GM12865 (cell line): ENCODE measurements at regions not wholly inside any gene's neighbourhood (a gene's known extent, or its start where the extent isn't known, plus 50 kb on each side); places are given as distances from the start of the nearest gene placed in this dataset.

Source experiments
- DNase-seq: peaks from one replicate; pipeline ENCODE4 v3.0.0; 2010; ENCODE audit warnings: low read depth
- H3K4me3 ChIP-seq: 2 replicates; pipeline ENCODE4 v1.5.1; 2011; ENCODE audit warnings: mild to moderate bottlenecking, low read depth, low read length, control low read depth
- TF ChIP-seq, protein P1 (sequence below): IDR thresholded peaks from 2 replicates; pipeline ENCODE4 v1.5.1; 2011; ENCODE audit warnings: low read length, control low read depth, low read depth, inconsistent platforms; ENCODE audit not compliant: insufficient read depth; ENCODE audit errors: missing control alignments

DNA sequence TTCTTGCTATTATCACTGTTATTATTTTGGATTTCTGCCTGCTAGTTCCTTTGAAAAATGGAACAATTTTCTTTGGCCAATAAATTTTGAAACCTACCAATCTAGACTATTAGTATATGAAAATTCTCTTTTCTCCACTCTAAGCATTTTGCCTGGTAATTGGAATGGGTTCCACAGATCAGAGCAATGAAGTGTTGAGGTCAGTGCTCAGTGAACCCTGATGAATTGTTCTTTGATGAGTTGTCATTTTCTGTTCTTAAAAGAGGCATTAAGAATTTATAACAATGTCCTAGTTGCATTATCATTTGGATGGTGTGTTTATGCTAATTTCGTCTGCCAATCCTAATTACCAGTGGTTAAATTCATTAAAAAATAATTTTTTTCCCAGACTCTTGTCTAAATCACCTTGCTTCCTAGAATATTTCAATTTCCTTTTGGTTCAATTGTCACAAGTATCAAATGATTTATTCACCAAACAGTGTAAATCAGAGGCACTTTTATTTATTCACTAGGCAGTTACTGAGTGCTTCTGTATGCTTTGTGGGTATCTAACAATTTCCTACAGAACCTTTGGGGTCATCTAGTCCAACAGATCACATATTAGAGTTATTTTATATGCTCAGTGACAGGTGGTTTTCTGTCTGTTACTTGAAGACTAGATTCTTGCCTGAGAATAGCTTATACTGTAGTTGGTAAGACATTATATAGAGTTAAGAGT lies 239.0 kb downstream of the DNAJB9 start:
- TF ChIP-seq, protein P1, sequence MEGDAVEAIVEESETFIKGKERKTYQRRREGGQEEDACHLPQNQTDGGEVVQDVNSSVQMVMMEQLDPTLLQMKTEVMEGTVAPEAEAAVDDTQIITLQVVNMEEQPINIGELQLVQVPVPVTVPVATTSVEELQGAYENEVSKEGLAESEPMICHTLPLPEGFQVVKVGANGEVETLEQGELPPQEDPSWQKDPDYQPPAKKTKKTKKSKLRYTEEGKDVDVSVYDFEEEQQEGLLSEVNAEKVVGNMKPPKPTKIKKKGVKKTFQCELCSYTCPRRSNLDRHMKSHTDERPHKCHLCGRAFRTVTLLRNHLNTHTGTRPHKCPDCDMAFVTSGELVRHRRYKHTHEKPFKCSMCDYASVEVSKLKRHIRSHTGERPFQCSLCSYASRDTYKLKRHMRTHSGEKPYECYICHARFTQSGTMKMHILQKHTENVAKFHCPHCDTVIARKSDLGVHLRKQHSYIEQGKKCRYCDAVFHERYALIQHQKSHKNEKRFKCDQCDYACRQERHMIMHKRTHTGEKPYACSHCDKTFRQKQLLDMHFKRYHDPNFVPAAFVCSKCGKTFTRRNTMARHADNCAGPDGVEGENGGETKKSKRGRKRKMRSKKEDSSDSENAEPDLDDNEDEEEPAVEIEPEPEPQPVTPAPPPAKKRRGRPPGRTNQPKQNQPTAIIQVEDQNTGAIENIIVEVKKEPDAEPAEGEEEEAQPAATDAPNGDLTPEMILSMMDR = no peak
- DNase-seq = no peak
- H3K4me3 ChIP-seq = no peak overlapping the region

- TF ChIP-seq, protein P1 = no peak
- H3K4me3 ChIP-seq = no peak overlapping the region
- no peak for DNase-seq
Measured at GRCh38 chr7:108809356-108809755, 239.7 kb downstream of the DNAJB9 start.

- TF ChIP-seq, protein P1 = no peak
- no peak for DNase-seq
- H3K4me3 ChIP-seq = no peak overlapping the region
Measured at GRCh38 chr7:108810756-108811385, 241.2 kb downstream of the DNAJB9 start.

- no peak overlapping the region for H3K4me3 ChIP-seq
- DNase-seq = no peak
- TF ChIP-seq, protein P1 = no peak
Measured at GRCh38 chr7:108813251-108814014, 243.8 kb downstream of the DNAJB9 start.

DNA sequence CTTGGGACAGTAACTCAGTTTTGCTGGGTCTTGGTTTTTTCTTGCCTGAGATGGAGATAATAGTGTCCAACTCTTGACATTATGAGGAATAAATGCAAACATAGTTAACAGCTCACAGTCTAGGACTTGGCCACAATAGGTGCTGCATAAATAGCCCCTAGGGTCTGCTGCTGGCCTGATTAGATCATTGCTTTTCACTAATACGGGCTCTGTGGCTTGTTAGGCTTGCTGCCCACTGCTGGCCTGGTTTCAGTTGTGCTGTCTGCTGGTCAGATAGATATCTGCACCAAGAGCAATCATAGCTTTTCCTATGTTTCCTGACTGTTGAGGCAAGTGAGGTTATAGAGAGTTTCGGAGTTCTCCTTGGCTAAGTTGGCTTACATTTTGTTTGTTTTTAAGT lies 246.1 kb downstream of the DNAJB9 start:
- TF ChIP-seq, protein P1 = no peak
- DNase-seq = no peak
- no peak overlapping the region for H3K4me3 ChIP-seq

DNA sequence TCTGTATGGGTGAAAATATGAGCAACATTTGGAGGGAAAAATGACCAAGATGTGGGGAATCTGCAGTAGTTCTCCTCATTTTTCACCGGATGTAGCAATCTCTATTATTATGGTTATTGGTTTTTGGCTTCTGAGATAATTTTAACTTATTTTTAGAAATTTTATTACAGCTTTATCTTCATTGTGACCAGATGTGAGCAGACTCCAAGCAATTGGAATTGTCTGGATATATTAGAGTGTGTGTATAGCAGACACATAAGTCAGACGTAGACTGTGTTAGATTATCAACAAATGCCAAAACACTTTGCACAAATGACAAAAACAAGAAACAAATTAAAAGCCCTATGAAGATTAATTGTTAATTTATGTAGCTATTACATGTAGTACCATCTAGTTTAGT lies 249.1 kb downstream of the DNAJB9 start:
- TF ChIP-seq, protein P1 = no peak
- no peak overlapping the region for H3K4me3 ChIP-seq
- DNase-seq = no peak
